Gastroesophageal sphincter (tissue), 3 donors: ENCODE measurements at regions not wholly inside any gene's neighbourhood (a gene's known extent, or its start where the extent isn't known, plus 50 kb on each side); places are given as distances from the start of the nearest gene placed in this dataset.

Source experiments
- CTCF ChIP-seq, 4 experiments: fragments of 200-600 bp in 2 of 4; fragments of 450-650 bp in 2 of 4; sonication (generic) in 1 of 4; IDR thresholded peaks; one replicate each; pipeline ENCODE4 v1.5.1; 2017 to 2019; ENCODE audit warnings: antibody characterized with exemption in 4 of 4, mild to moderate bottlenecking in 2 of 4, moderate library complexity in 2 of 4
- EP300 ChIP-seq: sonication (generic); formaldehyde crosslinking; IDR thresholded peaks from one replicate; pipeline ENCODE4 v1.6.1; 2017; ENCODE audit warnings: antibody characterized with exemption, mild to moderate bottlenecking

- TF ChIP-seq EP300: no peak
- no peak for TF ChIP-seq CTCF (IDR thresholded peaks at IDR 0.05)
Measured at GRCh38 chr2:175597286-175597685, 404.8 kb downstream of the LNPK start.
